GM23338 (cell line): ENCODE measurements at regions not wholly inside any gene's neighbourhood (a gene's known extent, or its start where the extent isn't known, plus 50 kb on each side); places are given as distances from the start of the nearest gene placed in this dataset.

ENCODE experiments used
- CREB1 ChIP-seq: fragments of 250-450 bp; sonication (Bioruptor Pico); IDR thresholded peaks from 2 replicates; pipeline ENCODE4 v1.5.0; 2020; ENCODE audit warnings: low read depth, mild to moderate bottlenecking, moderate library complexity
- CTCF ChIP-seq, 2 experiments: fragments of 200-600 bp in 1 of 2; sonication (generic) in 1 of 2; conservative IDR thresholded peaks; 2 replicates each; pipeline versions ENCODE4 v1.5.1 to v1.6.1; 2016 to 2017; ENCODE audit warnings: antibody characterized with exemption in 2 of 2, low read depth in 2 of 2, mild to moderate bottlenecking in 2 of 2, moderate library complexity in 1 of 2
- EZH2 ChIP-seq: fragments of 200-600 bp; sonication (generic); IDR thresholded peaks from one replicate; pipeline ENCODE4 v1.8.0; 2017; ENCODE audit warnings: antibody characterized with exemption, mild to moderate bottlenecking, low read depth; ENCODE audit not compliant: unreplicated experiment
- EZH2phosphoT487 ChIP-seq: fragments of 200-600 bp; sonication (generic); IDR thresholded peaks from one replicate; pipeline ENCODE4 v1.8.1; 2018; ENCODE audit warnings: antibody characterized with exemption; ENCODE audit not compliant: unreplicated experiment
- JUNB ChIP-seq: IDR thresholded peaks from one replicate; pipeline ENCODE4 v1.6.1; 2016; ENCODE audit warnings: antibody characterized with exemption; ENCODE audit not compliant: unreplicated experiment
- NANOG ChIP-seq: IDR thresholded peaks from 2 replicates; pipeline ENCODE4 v1.6.1; 2016; ENCODE audit warnings: antibody characterized with exemption, borderline replicate concordance
- POLR2AphosphoS5 ChIP-seq: IDR thresholded peaks from 2 replicates; pipeline ENCODE4 v1.6.1; 2016; ENCODE audit warnings: antibody characterized with exemption, low read depth
- REST ChIP-seq: IDR thresholded peaks from one replicate; pipeline ENCODE4 v1.6.1; 2018; ENCODE audit warnings: antibody characterized with exemption; ENCODE audit not compliant: unreplicated experiment
- STAT1 ChIP-seq: IDR thresholded peaks from one replicate; pipeline ENCODE4 v1.6.1; 2016; ENCODE audit warnings: antibody characterized with exemption; ENCODE audit not compliant: unreplicated experiment
- ZNF114 ChIP-seq: fragments of 250-450 bp; sonication (Bioruptor Pico); IDR thresholded peaks from 2 replicates; pipeline ENCODE4 v1.5.0; 2020; ENCODE audit warnings: mild to moderate bottlenecking, moderate library complexity
- ZNF331 ChIP-seq: fragments of 250-450 bp; sonication (Bioruptor Pico); IDR thresholded peaks from 2 replicates; pipeline ENCODE4 v1.5.0; 2020; ENCODE audit warnings: low read depth, mild to moderate bottlenecking, moderate library complexity

- no peak for TF ChIP-seq POLR2AphosphoS5
- no peak for TF ChIP-seq CTCF (conservative IDR thresholded peaks at IDR 0.05; ENCODE audit: low read depth in 2 of 2)
- no peak for TF ChIP-seq EZH2phosphoT487
- TF ChIP-seq EZH2 = no peak
- no peak for TF ChIP-seq REST
- TF ChIP-seq JUNB = no peak
- no peak for TF ChIP-seq ZNF331 (CRISPR knock-in tag)
- no peak for TF ChIP-seq ZNF114 (CRISPR knock-in tag)
- no peak for TF ChIP-seq STAT1
- no peak for TF ChIP-seq NANOG
- no peak for TF ChIP-seq CREB1 (CRISPR knock-in tag)
These were observed 134.9 kb downstream of the FAM161A start for GRCh38 chr2:61718965-61719364.
